ENCODE measurements at regions not wholly inside any gene's neighbourhood (a gene's known extent, or its start where the extent isn't known, plus 50 kb on each side); places are given as distances from the start of the nearest gene placed in this dataset.
"Not testable (repeated sequence)": the region's sequence is repeated elsewhere in the genome, so short reads cannot be mapped to it uniquely, and the experiment has no call there.

DNA sequence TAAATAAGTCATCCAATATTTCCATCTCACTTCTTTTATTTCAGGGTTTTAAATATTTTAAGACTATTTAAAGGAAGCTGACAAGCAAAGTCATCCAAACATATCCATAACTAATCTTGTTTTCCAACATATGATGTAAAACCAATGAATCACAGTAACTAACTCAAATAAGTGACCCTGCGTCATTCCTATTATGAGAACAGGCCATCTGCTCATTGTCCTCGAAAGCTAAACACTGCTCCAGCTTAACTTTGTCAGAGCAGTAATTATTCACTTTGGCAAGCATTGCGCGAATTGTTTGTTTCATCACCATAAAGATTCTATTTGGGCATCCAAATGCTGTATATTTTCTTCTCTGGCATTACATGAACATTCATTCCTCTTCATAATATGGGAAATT lies 99.1 kb downstream of the CAPZA3 start:
- no peak overlapping the region for H3K4me3 Mint-ChIP-seq (ENCODE audit: unreplicated experiment)
- Histone ChIP-seq H3K4me3 (ENCODE audit: low read depth, low read length) (no peak overlapping the region), H3K9me3 (0 out of 2 replicates have a peak, but pooled peaks cover 2% of the 10 kb centered on the region), H3K36me3 (ENCODE audit: control insufficient read depth, insufficient read depth, low read length) (no peaks in the 10 kb centered on the region), H3K27me3 (replicated peaks; ENCODE audit: control insufficient read depth, insufficient read depth, low read length) (no peaks in the 10 kb centered on the region), H3K4me1 (no peaks in the 10 kb centered on the region)
- H3K27me3 Mint-ChIP-seq (ENCODE audit: insufficient read depth, unreplicated experiment), result peaks cover 3% of the 10 kb centered on the region
- no peaks in the 10 kb centered on the region for H3K36me3 Mint-ChIP-seq (ENCODE audit: insufficient read depth, unreplicated experiment)
- intact Hi-C loops (cut with micrococcal nuclease; ENCODE audit: unreplicated experiment), result no loop called here
- TF ChIP-seq, protein P1, sequence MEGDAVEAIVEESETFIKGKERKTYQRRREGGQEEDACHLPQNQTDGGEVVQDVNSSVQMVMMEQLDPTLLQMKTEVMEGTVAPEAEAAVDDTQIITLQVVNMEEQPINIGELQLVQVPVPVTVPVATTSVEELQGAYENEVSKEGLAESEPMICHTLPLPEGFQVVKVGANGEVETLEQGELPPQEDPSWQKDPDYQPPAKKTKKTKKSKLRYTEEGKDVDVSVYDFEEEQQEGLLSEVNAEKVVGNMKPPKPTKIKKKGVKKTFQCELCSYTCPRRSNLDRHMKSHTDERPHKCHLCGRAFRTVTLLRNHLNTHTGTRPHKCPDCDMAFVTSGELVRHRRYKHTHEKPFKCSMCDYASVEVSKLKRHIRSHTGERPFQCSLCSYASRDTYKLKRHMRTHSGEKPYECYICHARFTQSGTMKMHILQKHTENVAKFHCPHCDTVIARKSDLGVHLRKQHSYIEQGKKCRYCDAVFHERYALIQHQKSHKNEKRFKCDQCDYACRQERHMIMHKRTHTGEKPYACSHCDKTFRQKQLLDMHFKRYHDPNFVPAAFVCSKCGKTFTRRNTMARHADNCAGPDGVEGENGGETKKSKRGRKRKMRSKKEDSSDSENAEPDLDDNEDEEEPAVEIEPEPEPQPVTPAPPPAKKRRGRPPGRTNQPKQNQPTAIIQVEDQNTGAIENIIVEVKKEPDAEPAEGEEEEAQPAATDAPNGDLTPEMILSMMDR (IDR thresholded peaks at IDR 0.05; ENCODE audit: insufficient read depth in 1 of 2, low read depth in 1 of 2, low read length in 1 of 2, severe bottlenecking in 1 of 2, unreplicated experiment in 1 of 2), result no peak
- peaks cover 22% of the 10 kb centered on the region for H3K9me3 Mint-ChIP-seq (ENCODE audit: unreplicated experiment)
- H3K4me1 Mint-ChIP-seq (ENCODE audit: low read depth, unreplicated experiment), result peaks cover 13% of the 10 kb centered on the region
- H3K27ac Mint-ChIP-seq (ENCODE audit: unreplicated experiment), result no peak overlapping the region
- ChIA-PET POLR2A (no interaction called here), CTCF (no interaction called here)
- no peak for DNase-seq
- BruUV-seq (replicated peaks), result no TSS peak

GRCh38 chr12:18837505-18837904 lies 99.6 kb downstream of the CAPZA3 start:
- peaks cover 27% of the 10 kb centered on the region for H3K9me3 Mint-ChIP-seq (ENCODE audit: unreplicated experiment)
- H3K27me3 Mint-ChIP-seq (ENCODE audit: insufficient read depth, unreplicated experiment), result peaks cover 5% of the 10 kb centered on the region
- Histone ChIP-seq H3K9me3 (0 out of 2 replicates have a peak, but pooled peaks cover 2% of the 10 kb centered on the region), H3K4me1 (no peaks in the 10 kb centered on the region), H3K4me3 (ENCODE audit: low read depth, low read length) (no peak overlapping the region), H3K27me3 (replicated peaks; ENCODE audit: control insufficient read depth, insufficient read depth, low read length) (no peaks in the 10 kb centered on the region), H3K36me3 (ENCODE audit: control insufficient read depth, insufficient read depth, low read length) (no peaks in the 10 kb centered on the region)
- CTCF ChIA-PET, result no interaction called here
- TF ChIP-seq, protein P1 (IDR thresholded peaks at IDR 0.05; ENCODE audit: insufficient read depth in 1 of 2, low read depth in 1 of 2, low read length in 1 of 2, severe bottlenecking in 1 of 2, unreplicated experiment in 1 of 2), result no peak
- no TSS peak for BruUV-seq (replicated peaks)
- intact Hi-C loops (cut with micrococcal nuclease; ENCODE audit: unreplicated experiment), result no loop called here
- no peak overlapping the region for H3K4me3 Mint-ChIP-seq (ENCODE audit: unreplicated experiment)
- no peak for DNase-seq
- H3K4me1 Mint-ChIP-seq (ENCODE audit: low read depth, unreplicated experiment), result peaks cover 14% of the 10 kb centered on the region
- POLR2A ChIA-PET, result no interaction called here
- no peak overlapping the region for H3K27ac Mint-ChIP-seq (ENCODE audit: unreplicated experiment)
- H3K36me3 Mint-ChIP-seq (ENCODE audit: insufficient read depth, unreplicated experiment), result no peaks in the 10 kb centered on the region

DNA sequence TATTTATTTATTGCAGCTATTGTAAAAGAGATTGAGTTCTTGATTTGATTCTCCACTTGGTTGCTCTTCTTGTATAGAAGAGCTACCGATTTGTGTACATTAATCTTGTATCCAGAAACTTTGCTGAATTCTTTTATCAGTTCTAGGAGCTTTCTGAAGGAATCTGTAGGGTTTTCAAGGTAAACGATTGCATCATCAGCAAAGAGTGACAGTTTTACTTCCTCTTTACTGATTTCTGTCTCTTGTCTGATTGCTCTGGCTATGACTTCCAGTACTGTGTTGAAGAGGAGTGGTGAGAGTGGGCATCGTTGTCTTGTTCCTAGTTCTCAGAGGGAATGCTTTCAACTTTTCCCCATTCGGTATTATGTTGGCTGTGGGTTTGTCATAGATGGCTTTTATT lies 103.1 kb downstream of the CAPZA3 start:
- H3K27ac Mint-ChIP-seq (ENCODE audit: unreplicated experiment); BruUV-seq (replicated peaks); H3K9me3 ChIP-seq; H3K4me3 ChIP-seq (ENCODE audit: low read depth, low read length); intact Hi-C loops (cut with micrococcal nuclease; ENCODE audit: unreplicated experiment); H3K4me1 ChIP-seq; H3K27me3 ChIP-seq (replicated peaks; ENCODE audit: control insufficient read depth, insufficient read depth, low read length); H3K27me3 Mint-ChIP-seq (ENCODE audit: insufficient read depth, unreplicated experiment); H3K4me3 Mint-ChIP-seq (ENCODE audit: unreplicated experiment); CTCF ChIA-PET; H3K36me3 ChIP-seq (ENCODE audit: control insufficient read depth, insufficient read depth, low read length); DNase-seq; POLR2A ChIA-PET; H3K36me3 Mint-ChIP-seq (ENCODE audit: insufficient read depth, unreplicated experiment): not testable (repeated sequence)
- Mint-ChIP-seq H3K9me3 (ENCODE audit: unreplicated experiment) (peaks cover 27% of the 10 kb centered on the region), H3K4me1 (ENCODE audit: low read depth, unreplicated experiment) (peaks cover 14% of the 10 kb centered on the region)

- POLR2A ChIA-PET, result interaction anchor here (0.6 kb wide), 1 partner anchor 63 kb away, joined by 7 read pairs; no protein-coding TSS in a partner anchor
These were observed 111.2 kb downstream of the CAPZA3 start for GRCh38 chr12:18849080-18849479.

More at GRCh38 chr12:18849080-18849479, 111.2 kb downstream of the CAPZA3 start:
- no peak overlapping the region for H3K4me3 Mint-ChIP-seq (ENCODE audit: unreplicated experiment)
- peaks cover 9% of the 10 kb centered on the region for H3K4me1 ChIP-seq
- H3K4me3 ChIP-seq (ENCODE audit: low read depth, low read length), result no peak overlapping the region
- no peaks in the 10 kb centered on the region for H3K36me3 Mint-ChIP-seq (ENCODE audit: insufficient read depth, unreplicated experiment)
- H3K27ac Mint-ChIP-seq (ENCODE audit: unreplicated experiment), result no peak overlapping the region
- no TSS peak for BruUV-seq (replicated peaks)
- intact Hi-C loops (cut with micrococcal nuclease; ENCODE audit: unreplicated experiment), result no loop called here
- H3K27me3 Mint-ChIP-seq (ENCODE audit: insufficient read depth, unreplicated experiment), result peaks cover 2% of the 10 kb centered on the region
- peak in 1 of 2 experiments; percentile 14 for DNase-seq
- H3K4me1 Mint-ChIP-seq (ENCODE audit: low read depth, unreplicated experiment), result peaks cover 6% of the 10 kb centered on the region
- H3K9me3 ChIP-seq, result no peaks in the 10 kb centered on the region
- H3K36me3 ChIP-seq (ENCODE audit: control insufficient read depth, insufficient read depth, low read length), result no peaks in the 10 kb centered on the region
- CTCF ChIA-PET, result interaction anchor here (1.1 kb wide), 1 partner anchor 419 kb away, joined by 4 read pairs; no protein-coding TSS in a partner anchor
- TF ChIP-seq, protein P1 (IDR thresholded peaks at IDR 0.05; ENCODE audit: insufficient read depth in 1 of 2, low read depth in 1 of 2, low read length in 1 of 2, severe bottlenecking in 1 of 2, unreplicated experiment in 1 of 2), result no peak
- no peaks in the 10 kb centered on the region for H3K9me3 Mint-ChIP-seq (ENCODE audit: unreplicated experiment)
- no peaks in the 10 kb centered on the region for H3K27me3 ChIP-seq (replicated peaks; ENCODE audit: control insufficient read depth, insufficient read depth, low read length)
